Activated CD4-positive, alpha-beta T cell treated with anti-CD3 and anti-CD28 coated beads for 36 hours (primary cell): ENCODE measurements at regions not wholly inside any gene's neighbourhood (a gene's known extent, or its start where the extent isn't known, plus 50 kb on each side); places are given as distances from the start of the nearest gene placed in this dataset.
"Not testable (repeated sequence)": the region's sequence is repeated elsewhere in the genome, so short reads cannot be mapped to it uniquely, and the experiment has no call there.

Source experiments
- ATAC-seq: fragments of 200-7000 bp; cut with Tn5 transposase; one replicate; pipeline ENCODE4 v1.10.0; 2021; ENCODE audit warnings: mild to moderate bottlenecking, moderate library complexity
- CTCF ChIA-PET: fragments of 350-600 bp; sonication (Branson Sonifier 250); formaldehyde crosslinking; loops from one replicate; lab custom pipeline; 2021; ENCODE audit warnings: antibody characterized with exemption; lab: Charles Lee
- POLR2A ChIA-PET: fragments of 350-600 bp; sonication (Branson Sonifier 250); formaldehyde crosslinking; loops from one replicate; lab custom pipeline; 2021; ENCODE audit warnings: antibody characterized with exemption, inconsistent platforms; lab: Charles Lee
- DNase-seq: peaks from one replicate; pipeline ENCODE4 v3.0.0-alpha.2; 2020
- H3K27ac Mint-ChIP-seq: one replicate; pipeline ENCODE4 v1.8.0; 2021; ENCODE audit warnings: mixed read lengths
- H3K27me3 Mint-ChIP-seq: one replicate; pipeline ENCODE4 v1.8.0; 2021; ENCODE audit warnings: mixed read lengths
- H3K36me3 Mint-ChIP-seq: one replicate; pipeline ENCODE4 v1.8.0; 2021; ENCODE audit warnings: low read depth, mixed read lengths
- H3K4me1 Mint-ChIP-seq: one replicate; pipeline ENCODE4 v1.8.0; 2021; ENCODE audit warnings: mixed read lengths
- H3K4me3 Mint-ChIP-seq: one replicate; pipeline ENCODE4 v1.8.0; 2021; ENCODE audit warnings: mild to moderate bottlenecking, moderate library complexity, mixed read lengths
- H3K9me3 Mint-ChIP-seq: one replicate; pipeline ENCODE4 v1.8.0; 2021; ENCODE audit warnings: low read depth, mixed read lengths
- intact Hi-C, 2 experiments: fragments of 100-400 bp; cut with DNase I in 1 of 2; cut with micrococcal nuclease in 1 of 2; formaldehyde crosslinking; loops; one replicate each; pipeline versions ENCODE4 v1.14.2 to v1.15.1; 2022 to 2024; cut with DNase I, micrococcal nuclease

DNA sequence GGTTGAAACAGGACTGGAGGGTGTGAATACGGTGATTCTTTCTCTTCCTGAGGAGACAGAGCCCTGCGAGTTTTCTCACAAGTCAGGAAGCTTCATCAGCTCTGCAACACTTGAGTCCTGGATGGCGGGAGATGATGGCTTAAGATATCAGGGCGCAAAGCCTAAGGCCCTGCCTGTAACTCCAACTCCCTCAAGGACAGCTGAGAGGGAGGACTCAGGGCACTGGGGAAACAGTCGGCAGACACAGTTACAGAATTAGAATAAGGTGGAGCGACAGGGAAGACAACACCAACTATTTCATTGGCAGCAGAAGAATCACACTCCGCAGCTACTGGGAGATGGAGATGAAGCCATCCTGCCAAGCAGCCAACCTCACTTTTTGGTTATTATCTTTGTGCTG lies 109.6 kb downstream of the NBPF8 start:
- H3K4me3 Mint-ChIP-seq, POLR2A ChIA-PET, ATAC-seq: not testable (repeated sequence)

GRCh38 chr1:120525386-120525785 lies 110.6 kb downstream of the NBPF8 start:
- POLR2A ChIA-PET, CTCF ChIA-PET, H3K4me1 Mint-ChIP-seq, intact Hi-C loops, H3K27me3 Mint-ChIP-seq, H3K9me3 Mint-ChIP-seq, H3K36me3 Mint-ChIP-seq, H3K27ac Mint-ChIP-seq, H3K4me3 Mint-ChIP-seq: not testable (repeated sequence)
- ATAC-seq (peak; percentile 27), DNase-seq (peak; percentile 5)

More for the DNA sequence above, 109.6 kb downstream of the NBPF8 start:
- intact Hi-C loops, H3K27me3 Mint-ChIP-seq, CTCF ChIA-PET, H3K4me1 Mint-ChIP-seq, H3K36me3 Mint-ChIP-seq, H3K9me3 Mint-ChIP-seq, DNase-seq, H3K27ac Mint-ChIP-seq: not testable (repeated sequence)

GRCh38 chr1:120529475-120530089 lies 114.7 kb downstream of the NBPF8 start:
- H3K4me3 Mint-ChIP-seq, DNase-seq, intact Hi-C loops, POLR2A ChIA-PET, H3K4me1 Mint-ChIP-seq, H3K9me3 Mint-ChIP-seq, H3K36me3 Mint-ChIP-seq, H3K27ac Mint-ChIP-seq, H3K27me3 Mint-ChIP-seq, CTCF ChIA-PET: not testable (repeated sequence)
- ATAC-seq, result peak; percentile 89

DNA sequence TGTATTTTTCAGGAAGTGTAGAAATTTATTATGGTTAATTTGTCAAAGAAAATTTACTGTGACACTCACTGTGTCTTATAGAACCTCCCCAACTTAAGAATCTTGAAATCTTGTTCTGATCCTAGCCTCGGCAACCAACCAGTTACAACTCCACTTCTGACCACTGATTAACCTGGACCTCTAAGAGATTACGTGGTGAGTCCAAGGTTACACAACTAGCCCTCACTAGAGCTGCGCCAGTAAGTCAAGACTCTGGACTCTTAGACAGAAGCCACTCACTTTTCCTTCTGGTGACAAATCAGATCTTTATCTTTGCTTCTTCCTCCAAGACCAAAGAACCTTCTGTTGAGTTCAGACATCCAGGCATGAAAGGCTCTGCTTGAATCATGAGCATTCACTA lies 116.6 kb downstream of the NBPF8 start:
- DNase-seq, H3K27ac Mint-ChIP-seq, H3K27me3 Mint-ChIP-seq, H3K36me3 Mint-ChIP-seq, CTCF ChIA-PET, POLR2A ChIA-PET, intact Hi-C loops, H3K4me3 Mint-ChIP-seq, H3K9me3 Mint-ChIP-seq, ATAC-seq: not testable (repeated sequence)
- H3K4me1 Mint-ChIP-seq, result peaks cover 13% of the 10 kb centered on the region

- H3K36me3 Mint-ChIP-seq, CTCF ChIA-PET, intact Hi-C loops, H3K27me3 Mint-ChIP-seq, POLR2A ChIA-PET, DNase-seq, H3K9me3 Mint-ChIP-seq: not testable (repeated sequence)
- Mint-ChIP-seq H3K4me1 (peaks cover 13% of the 10 kb centered on the region), H3K4me3 (peak overlapping the region; percentile 32), H3K27ac (peak overlapping the region; percentile 69)
- ATAC-seq, result peak; percentile 84
Measured at GRCh38 chr1:120534361-120535047, 119.7 kb downstream of the NBPF8 start.

DNA sequence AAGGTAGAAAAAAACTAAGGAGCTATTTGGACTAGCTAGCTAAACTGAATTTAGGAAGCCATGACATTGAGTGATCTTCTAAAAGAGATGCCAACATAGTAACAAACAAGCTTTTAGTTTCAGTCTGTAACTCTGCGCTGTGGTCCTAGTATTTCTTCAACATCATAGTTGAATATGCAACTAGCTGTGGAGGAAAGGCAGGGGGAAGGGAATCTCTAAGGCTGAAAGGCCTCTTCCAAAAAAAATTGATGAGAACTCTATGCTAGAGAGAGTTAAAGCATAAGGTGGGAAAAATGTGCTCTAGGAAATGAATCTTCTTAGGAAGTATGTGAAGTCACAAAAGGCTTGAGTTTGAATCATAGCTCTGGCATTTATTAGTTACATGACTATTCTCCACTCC lies 120.2 kb downstream of the NBPF8 start:
- not testable (repeated sequence) for H3K36me3 Mint-ChIP-seq, H3K27me3 Mint-ChIP-seq, DNase-seq

GRCh38 chr1:120541394-120541793 lies 126.6 kb downstream of the NBPF8 start:
- H3K4me1 Mint-ChIP-seq, POLR2A ChIA-PET: not testable (repeated sequence)

More for the DNA sequence above, 120.2 kb downstream of the NBPF8 start:
- H3K9me3 Mint-ChIP-seq, CTCF ChIA-PET, POLR2A ChIA-PET, intact Hi-C loops: not testable (repeated sequence)
- peak overlapping the region; percentile 32 for H3K4me3 Mint-ChIP-seq
- H3K4me1 Mint-ChIP-seq, result peaks cover 13% of the 10 kb centered on the region
- ATAC-seq, result peak; percentile 69
- H3K27ac Mint-ChIP-seq, result peak overlapping the region; percentile 69

GRCh38 chr1:120542365-120542764 lies 127.5 kb downstream of the NBPF8 start:
- ATAC-seq, H3K4me1 Mint-ChIP-seq, DNase-seq, H3K27me3 Mint-ChIP-seq, POLR2A ChIA-PET, H3K36me3 Mint-ChIP-seq, CTCF ChIA-PET, H3K9me3 Mint-ChIP-seq, H3K27ac Mint-ChIP-seq, H3K4me3 Mint-ChIP-seq, intact Hi-C loops: not testable (repeated sequence)

More at GRCh38 chr1:120541394-120541793, 126.6 kb downstream of the NBPF8 start:
- DNase-seq, H3K27me3 Mint-ChIP-seq, intact Hi-C loops, H3K9me3 Mint-ChIP-seq, H3K36me3 Mint-ChIP-seq, CTCF ChIA-PET, H3K4me3 Mint-ChIP-seq, H3K27ac Mint-ChIP-seq: not testable (repeated sequence)
- peak; percentile 68 for ATAC-seq

- ATAC-seq, H3K4me1 Mint-ChIP-seq, H3K9me3 Mint-ChIP-seq, CTCF ChIA-PET, H3K27me3 Mint-ChIP-seq, intact Hi-C loops, H3K27ac Mint-ChIP-seq, POLR2A ChIA-PET, H3K4me3 Mint-ChIP-seq, H3K36me3 Mint-ChIP-seq, DNase-seq: not testable (repeated sequence)
Measured at GRCh38 chr1:120542940-120543339, 128.1 kb downstream of the NBPF8 start.

GRCh38 chr1:120544434-120544833 lies 129.6 kb downstream of the NBPF8 start:
- H3K27me3 Mint-ChIP-seq, H3K9me3 Mint-ChIP-seq, H3K36me3 Mint-ChIP-seq, H3K27ac Mint-ChIP-seq, intact Hi-C loops, H3K4me1 Mint-ChIP-seq, POLR2A ChIA-PET, CTCF ChIA-PET, H3K4me3 Mint-ChIP-seq: not testable (repeated sequence)
- ATAC-seq (peak; percentile 96), DNase-seq (peak; percentile 91)

GRCh38 chr1:120550335-120550734 lies 135.5 kb downstream of the NBPF8 start:
- H3K36me3 Mint-ChIP-seq, POLR2A ChIA-PET, H3K27me3 Mint-ChIP-seq, DNase-seq, H3K27ac Mint-ChIP-seq, H3K4me3 Mint-ChIP-seq, H3K9me3 Mint-ChIP-seq, CTCF ChIA-PET, ATAC-seq, H3K4me1 Mint-ChIP-seq, intact Hi-C loops: not testable (repeated sequence)

GRCh38 chr1:120552190-120552589 lies 137.4 kb downstream of the NBPF8 start:
- not testable (repeated sequence) for DNase-seq, ATAC-seq

More at GRCh38 chr1:120552190-120552589, 137.4 kb downstream of the NBPF8 start:
- CTCF ChIA-PET, H3K4me3 Mint-ChIP-seq, H3K27ac Mint-ChIP-seq, H3K4me1 Mint-ChIP-seq, H3K9me3 Mint-ChIP-seq, intact Hi-C loops, H3K27me3 Mint-ChIP-seq, POLR2A ChIA-PET, H3K36me3 Mint-ChIP-seq: not testable (repeated sequence)
